HepG2 (cell line): ENCODE measurements at regions not wholly inside any gene's neighbourhood (a gene's known extent, or its start where the extent isn't known, plus 50 kb on each side); places are given as distances from the start of the nearest gene placed in this dataset.

Experiments
- ONECUT2 ChIP-seq: sonication (generic); formaldehyde crosslinking; IDR thresholded peaks from 2 replicates; pipeline ENCODE4 v1.4.0; 2020; ENCODE audit warnings: missing genetic modification reagents
- SIX1 ChIP-seq: sonication (generic); formaldehyde crosslinking; IDR thresholded peaks from 2 replicates; pipeline ENCODE4 v1.4.0; 2020; ENCODE audit warnings: missing genetic modification reagents, borderline replicate concordance
- SRSF4 ChIP-seq: fragments of 200-400 bp; formaldehyde crosslinking; IDR thresholded peaks from one replicate; pipeline ENCODE4 v1.6.1; 2018; ENCODE audit warnings: mild to moderate bottlenecking, low read depth, low read length, moderate library complexity; ENCODE audit not compliant: poor library complexity, severe bottlenecking
- U2AF2 ChIP-seq: fragments of 200-400 bp; formaldehyde crosslinking; IDR thresholded peaks from 2 replicates; pipeline ENCODE4 v1.6.1; 2017; ENCODE audit warnings: low read depth, mild to moderate bottlenecking, low read length
- ZNF317 ChIP-seq: sonication (generic); formaldehyde crosslinking; IDR thresholded peaks from 2 replicates; pipeline ENCODE4 v1.5.0; 2020; ENCODE audit warnings: mild to moderate bottlenecking, missing genetic modification reagents
- ZNF350 ChIP-seq: sonication (generic); formaldehyde crosslinking; IDR thresholded peaks from 2 replicates; pipeline ENCODE4 v1.4.0; 2020; ENCODE audit warnings: mild to moderate bottlenecking, low read depth, missing genetic modification reagents, borderline replicate concordance
- ZNF382 ChIP-seq: sonication (generic); formaldehyde crosslinking; IDR thresholded peaks from 2 replicates; pipeline ENCODE4 v1.5.0; 2020; ENCODE audit warnings: missing genetic modification reagents, mild to moderate bottlenecking, borderline replicate concordance
- ZNF501 ChIP-seq: sonication (generic); formaldehyde crosslinking; IDR thresholded peaks from 2 replicates; pipeline ENCODE4 v1.5.1; 2020; ENCODE audit warnings: mild to moderate bottlenecking, moderate library complexity, missing genetic modification reagents
- TF ChIP-seq, protein P1 (sequence below): IDR thresholded peaks from 2 replicates; pipeline ENCODE4 v1.6.1; 2016; ENCODE audit warnings: low read depth, borderline replicate concordance
- TF ChIP-seq, protein P2 (sequence below): sonication (generic); formaldehyde crosslinking; IDR thresholded peaks from 2 replicates; pipeline ENCODE4 v1.5.0; 2020; ENCODE audit warnings: mild to moderate bottlenecking, missing genetic modification reagents, borderline replicate concordance
- TF ChIP-seq, protein P3 (sequence below): sonication (generic); formaldehyde crosslinking; IDR thresholded peaks from 2 replicates; pipeline ENCODE4 v1.4.0; 2020; ENCODE audit warnings: mild to moderate bottlenecking, missing genetic modification reagents
- TF ChIP-seq, protein P4 (sequence below): sonication (generic); formaldehyde crosslinking; IDR thresholded peaks from 2 replicates; pipeline ENCODE4 v1.4.0; 2020; ENCODE audit warnings: missing genetic modification reagents, mild to moderate bottlenecking, borderline replicate concordance
- TF ChIP-seq, protein P5 (sequence below): sonication (generic); formaldehyde crosslinking; IDR thresholded peaks from 2 replicates; pipeline ENCODE4 v1.4.0; 2020; ENCODE audit warnings: missing genetic modification reagents, low read depth, mild to moderate bottlenecking, borderline replicate concordance
- TF ChIP-seq, protein P6 (sequence below): sonication (generic); formaldehyde crosslinking; IDR thresholded peaks from 2 replicates; pipeline ENCODE4 v1.8.1; 2023; ENCODE audit warnings: missing genetic modification reagents, mild to moderate bottlenecking, borderline replicate concordance

GRCh38 chr2:224272237-224272910 lies 129.5 kb downstream of the FAM124B start (continued):
- TF ChIP-seq, protein P1, sequence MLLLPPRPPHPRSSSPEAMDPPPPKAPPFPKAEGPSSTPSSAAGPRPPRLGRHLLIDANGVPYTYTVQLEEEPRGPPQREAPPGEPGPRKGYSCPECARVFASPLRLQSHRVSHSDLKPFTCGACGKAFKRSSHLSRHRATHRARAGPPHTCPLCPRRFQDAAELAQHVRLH (CRISPR knock-in tag), result peak; percentile 48; the same call in 1 of the 2 replicates
- peak; percentile 64; the same call in 1 of the 2 replicates for TF ChIP-seq SIX1 (CRISPR knock-in tag)
- TF ChIP-seq ZNF382 (CRISPR knock-in tag), result no peak
- TF ChIP-seq ZNF501 (CRISPR knock-in tag), result no peak
- TF ChIP-seq, protein P2, sequence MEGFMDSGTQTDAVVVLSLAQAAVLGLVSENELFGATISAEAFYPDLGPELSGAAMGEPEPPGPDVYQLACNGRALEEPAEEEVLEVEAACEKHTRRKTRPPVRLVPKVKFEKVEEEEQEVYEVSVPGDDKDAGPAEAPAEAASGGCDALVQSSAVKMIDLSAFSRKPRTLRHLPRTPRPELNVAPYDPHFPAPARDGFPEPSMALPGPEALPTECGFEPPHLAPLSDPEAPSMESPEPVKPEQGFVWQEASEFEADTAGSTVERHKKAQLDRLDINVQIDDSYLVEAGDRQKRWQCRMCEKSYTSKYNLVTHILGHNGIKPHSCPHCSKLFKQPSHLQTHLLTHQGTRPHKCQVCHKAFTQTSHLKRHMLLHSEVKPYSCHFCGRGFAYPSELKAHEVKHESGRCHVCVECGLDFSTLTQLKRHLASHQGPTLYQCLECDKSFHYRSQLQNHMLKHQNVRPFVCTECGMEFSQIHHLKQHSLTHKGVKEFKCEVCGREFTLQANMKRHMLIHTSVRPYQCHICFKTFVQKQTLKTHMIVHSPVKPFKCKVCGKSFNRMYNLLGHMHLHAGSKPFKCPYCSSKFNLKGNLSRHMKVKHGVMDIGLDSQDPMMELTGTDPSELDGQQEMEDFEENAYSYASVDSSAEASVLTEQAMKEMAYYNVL, result peak; percentile 98
- no peak for TF ChIP-seq SRSF4
- no peak for TF ChIP-seq ZNF350 (CRISPR knock-in tag)
- TF ChIP-seq ONECUT2 (CRISPR knock-in tag), result no peak
- TF ChIP-seq, protein P3, sequence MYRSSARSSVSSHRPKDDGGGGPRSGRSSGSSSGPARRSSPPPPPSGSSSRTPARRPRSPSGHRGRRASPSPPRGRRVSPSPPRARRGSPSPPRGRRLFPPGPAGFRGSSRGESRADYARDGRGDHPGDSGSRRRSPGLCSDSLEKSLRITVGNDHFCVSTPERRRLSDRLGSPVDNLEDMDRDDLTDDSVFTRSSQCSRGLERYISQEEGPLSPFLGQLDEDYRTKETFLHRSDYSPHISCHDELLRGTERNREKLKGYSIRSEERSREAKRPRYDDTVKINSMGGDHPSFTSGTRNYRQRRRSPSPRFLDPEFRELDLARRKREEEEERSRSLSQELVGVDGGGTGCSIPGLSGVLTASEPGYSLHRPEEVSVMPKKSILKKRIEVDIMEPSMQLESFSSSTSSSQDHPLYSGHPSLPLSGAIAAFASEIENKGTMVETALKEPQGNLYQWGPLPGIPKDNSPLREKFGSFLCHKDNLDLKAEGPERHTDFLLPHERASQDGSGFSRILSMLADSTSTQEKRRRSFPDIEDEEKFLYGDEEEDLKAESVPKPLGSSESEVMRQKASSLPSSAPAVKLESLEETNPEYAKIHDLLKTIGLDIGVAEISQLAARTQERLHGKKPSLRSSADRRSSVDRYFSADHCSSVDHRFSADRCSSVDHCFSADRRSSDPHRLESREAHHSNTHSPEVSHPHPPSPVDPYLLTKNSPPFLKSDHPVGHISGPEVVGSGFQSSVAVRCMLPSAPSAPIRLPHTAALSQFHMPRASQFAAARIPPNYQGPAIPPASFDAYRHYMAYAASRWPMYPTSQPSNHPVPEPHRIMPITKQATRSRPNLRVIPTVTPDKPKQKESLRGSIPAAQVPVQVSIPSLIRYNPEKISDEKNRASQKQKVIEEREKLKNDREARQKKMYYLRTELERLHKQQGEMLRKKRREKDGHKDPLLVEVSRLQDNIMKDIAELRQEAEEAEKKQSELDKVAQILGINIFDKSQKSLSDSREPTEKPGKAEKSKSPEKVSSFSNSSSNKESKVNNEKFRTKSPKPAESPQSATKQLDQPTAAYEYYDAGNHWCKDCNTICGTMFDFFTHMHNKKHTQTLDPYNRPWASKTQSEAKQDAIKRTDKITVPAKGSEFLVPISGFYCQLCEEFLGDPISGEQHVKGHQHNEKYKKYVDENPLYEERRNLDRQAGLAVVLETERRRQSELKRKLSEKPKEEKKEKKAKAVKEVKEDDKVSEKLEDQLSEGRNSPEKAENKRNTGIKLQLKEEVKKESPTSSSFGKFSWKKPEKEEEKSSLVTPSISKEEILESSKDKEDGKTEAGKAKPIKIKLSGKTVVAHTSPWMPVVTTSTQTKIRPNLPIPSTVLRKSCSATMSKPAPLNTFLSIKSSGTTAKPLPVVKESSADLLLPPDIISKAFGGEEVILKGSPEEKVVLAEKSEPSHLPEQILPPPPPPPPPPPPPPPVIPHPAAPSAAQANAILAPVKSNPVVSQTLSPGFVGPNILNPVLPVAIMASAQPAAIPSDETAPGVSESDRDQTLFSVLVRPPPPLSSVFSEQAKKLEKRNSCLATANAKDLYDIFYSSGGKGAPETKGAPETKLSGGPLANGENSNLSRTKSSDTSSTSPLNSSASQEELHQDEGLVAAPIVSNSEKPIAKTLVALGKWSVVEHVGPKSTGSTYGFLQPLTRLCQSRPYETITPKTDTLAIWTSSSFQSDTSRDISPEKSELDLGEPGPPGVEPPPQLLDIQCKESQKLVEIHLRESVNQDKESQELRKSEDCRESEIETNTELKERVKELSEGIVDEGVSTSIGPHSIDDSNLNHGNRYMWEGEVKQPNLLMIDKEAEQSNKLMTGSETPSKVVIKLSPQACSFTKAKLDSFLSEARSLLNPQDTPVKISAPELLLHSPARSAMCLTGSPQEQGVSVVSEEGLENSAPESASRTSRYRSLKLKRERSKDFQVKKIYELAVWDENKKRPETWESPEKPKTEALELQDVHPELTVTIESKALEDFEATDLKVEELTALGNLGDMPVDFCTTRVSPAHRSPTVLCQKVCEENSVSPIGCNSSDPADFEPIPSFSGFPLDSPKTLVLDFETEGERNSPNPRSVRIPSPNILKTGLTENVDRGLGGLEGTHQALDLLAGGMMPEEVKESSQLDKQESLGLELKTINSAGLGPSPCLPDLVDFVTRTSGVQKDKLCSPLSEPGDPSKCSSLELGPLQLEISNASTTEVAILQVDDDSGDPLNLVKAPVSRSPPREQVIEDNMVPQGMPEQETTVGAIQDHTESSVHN, result no peak
- TF ChIP-seq, protein P4, sequence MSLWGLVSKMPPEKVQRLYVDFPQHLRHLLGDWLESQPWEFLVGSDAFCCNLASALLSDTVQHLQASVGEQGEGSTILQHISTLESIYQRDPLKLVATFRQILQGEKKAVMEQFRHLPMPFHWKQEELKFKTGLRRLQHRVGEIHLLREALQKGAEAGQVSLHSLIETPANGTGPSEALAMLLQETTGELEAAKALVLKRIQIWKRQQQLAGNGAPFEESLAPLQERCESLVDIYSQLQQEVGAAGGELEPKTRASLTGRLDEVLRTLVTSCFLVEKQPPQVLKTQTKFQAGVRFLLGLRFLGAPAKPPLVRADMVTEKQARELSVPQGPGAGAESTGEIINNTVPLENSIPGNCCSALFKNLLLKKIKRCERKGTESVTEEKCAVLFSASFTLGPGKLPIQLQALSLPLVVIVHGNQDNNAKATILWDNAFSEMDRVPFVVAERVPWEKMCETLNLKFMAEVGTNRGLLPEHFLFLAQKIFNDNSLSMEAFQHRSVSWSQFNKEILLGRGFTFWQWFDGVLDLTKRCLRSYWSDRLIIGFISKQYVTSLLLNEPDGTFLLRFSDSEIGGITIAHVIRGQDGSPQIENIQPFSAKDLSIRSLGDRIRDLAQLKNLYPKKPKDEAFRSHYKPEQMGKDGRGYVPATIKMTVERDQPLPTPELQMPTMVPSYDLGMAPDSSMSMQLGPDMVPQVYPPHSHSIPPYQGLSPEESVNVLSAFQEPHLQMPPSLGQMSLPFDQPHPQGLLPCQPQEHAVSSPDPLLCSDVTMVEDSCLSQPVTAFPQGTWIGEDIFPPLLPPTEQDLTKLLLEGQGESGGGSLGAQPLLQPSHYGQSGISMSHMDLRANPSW, result no peak
- TF ChIP-seq ZNF317 (CRISPR knock-in tag), result no peak
- TF ChIP-seq, protein P5, sequence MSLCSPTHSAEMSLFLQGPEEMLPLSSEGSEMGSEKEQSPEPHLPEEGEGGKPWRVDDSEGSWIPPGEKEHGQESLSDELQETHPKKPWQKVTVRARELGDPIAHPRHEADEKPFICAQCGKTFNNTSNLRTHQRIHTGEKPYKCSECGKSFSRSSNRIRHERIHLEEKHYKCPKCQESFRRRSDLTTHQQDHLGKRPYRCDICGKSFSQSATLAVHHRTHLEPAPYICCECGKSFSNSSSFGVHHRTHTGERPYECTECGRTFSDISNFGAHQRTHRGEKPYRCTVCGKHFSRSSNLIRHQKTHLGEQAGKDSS (CRISPR knock-in tag), result no peak
- TF ChIP-seq U2AF2, result no peak
- TF ChIP-seq, protein P6, sequence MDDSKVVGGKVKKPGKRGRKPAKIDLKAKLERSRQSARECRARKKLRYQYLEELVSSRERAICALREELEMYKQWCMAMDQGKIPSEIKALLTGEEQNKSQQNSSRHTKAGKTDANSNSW (CRISPR knock-in tag), result no peak
